GM19035 (cell line): ENCODE measurements at regions not wholly inside any gene's neighbourhood (a gene's known extent, or its start where the extent isn't known, plus 50 kb on each side); places are given as distances from the start of the nearest gene placed in this dataset.

Experiments
- ATAC-seq: cut with Tn5 transposase; IDR thresholded peaks from one replicate; pipeline ENCODE4 v1.9.1; 2021; ENCODE audit not compliant: unreplicated experiment

DNA sequence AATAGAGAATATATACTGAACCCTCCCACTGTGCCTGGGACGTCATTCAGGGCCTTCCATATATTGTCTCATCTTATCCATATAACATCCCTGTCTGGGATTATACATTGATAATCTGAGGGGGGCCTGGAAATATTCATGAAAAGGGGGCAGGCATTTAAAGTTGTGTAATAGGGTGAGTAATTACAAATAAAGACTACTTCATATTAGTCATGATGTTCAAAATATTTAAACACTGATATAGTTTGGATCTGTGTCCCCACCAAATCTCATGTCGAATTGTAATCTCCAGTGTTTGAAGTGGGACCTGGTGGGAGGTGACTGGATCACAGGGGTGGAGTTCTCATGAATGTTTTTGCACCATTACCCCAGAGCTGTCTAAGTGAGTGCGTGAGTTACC, 97.8 kb downstream of the AQP9 start:
- ATAC-seq: no peak

DNA sequence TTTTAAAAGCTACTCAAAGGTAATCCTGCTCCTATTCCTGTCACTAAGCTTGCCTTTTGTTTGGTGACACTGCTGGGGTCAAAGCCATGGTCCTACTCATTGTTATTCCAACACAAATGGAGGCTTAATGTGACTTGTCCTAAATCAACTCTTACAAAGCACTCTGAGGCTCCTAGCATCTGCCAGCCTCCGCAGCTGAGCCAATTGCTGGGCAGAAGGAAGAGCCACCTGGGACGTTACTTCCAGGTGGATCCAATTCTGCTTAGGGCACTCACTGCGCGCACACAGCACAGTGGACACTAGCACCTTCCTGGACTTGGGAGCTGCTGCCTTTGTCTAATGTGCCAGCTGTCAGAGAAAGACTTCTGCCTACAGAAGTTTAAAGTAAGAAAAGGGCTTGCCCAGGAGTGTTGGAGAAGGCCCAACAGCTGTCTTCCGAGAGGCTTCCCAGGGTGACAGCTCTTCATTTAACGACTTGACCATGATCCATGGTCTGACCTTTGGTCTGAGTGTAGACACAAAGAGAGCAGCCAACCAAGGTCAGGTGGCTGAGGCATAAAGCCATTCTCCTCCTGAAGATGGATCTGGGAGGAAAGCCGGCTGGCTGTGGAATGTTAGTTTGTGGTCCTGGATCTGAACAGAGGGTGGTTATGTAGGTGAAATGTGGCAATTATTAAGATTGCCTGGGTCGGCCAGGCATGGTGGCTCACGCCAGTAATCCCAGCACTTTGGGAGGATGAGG, 102.2 kb downstream of the AQP9 start:
- no peak for ATAC-seq

DNA sequence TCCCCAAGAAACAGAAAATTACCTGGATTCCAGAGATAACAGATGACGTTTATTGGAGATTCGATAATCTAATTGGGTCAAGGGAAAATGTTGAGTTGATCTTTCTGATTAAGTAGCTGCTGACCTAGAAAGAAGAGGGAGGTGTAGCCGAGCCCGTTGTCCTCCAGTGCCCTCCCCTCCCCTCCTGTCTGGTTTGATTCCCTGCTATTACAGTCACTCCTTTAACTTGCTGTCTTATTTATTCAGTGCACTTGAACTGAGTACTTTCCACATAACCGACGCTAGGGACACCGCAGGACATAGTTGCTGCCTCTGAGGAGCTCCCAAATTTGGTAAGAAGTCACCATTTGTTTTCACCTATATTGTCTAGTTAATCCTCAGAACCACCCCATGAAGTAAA, 103.7 kb downstream of the AQP9 start:
- no peak for ATAC-seq

DNA sequence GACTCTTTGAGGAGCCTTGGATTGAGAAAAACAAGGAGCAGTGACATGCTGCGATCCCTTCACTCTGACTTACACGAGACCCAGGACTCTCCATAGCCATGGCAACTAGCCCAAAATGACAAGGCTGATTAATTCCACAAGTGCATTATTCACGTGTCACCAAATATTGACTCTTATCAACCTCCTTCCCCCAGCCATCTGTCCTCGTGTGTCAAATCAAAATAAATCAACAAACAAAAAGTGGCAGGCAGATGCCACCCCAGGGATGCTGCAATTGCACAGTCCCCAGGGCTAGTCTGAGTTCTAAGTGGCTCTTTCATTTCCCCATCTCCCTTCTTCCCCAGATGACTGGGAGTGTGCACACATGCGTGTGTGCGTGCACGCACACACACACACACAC, 104.9 kb downstream of the AQP9 start:
- no peak for ATAC-seq

DNA sequence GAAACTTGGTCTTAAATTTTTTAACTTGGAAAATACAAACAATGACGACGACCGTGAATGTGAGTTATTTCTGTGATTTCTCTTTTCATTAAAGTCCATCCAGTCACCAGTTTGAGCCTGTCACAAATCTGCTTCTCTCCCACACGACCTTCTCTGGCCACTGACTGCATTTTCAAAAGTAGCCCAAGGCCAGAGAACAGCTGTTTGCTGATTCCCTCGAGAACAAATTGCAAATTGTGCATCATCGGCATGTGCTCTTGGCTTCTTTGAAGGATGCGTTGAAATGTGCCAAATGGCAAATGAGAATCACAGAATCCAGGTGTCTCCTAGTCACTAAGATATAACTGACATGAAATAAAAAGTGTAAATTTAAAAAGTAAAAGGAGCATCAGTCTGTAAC, 106.4 kb downstream of the AQP9 start:
- ATAC-seq: no peak

DNA sequence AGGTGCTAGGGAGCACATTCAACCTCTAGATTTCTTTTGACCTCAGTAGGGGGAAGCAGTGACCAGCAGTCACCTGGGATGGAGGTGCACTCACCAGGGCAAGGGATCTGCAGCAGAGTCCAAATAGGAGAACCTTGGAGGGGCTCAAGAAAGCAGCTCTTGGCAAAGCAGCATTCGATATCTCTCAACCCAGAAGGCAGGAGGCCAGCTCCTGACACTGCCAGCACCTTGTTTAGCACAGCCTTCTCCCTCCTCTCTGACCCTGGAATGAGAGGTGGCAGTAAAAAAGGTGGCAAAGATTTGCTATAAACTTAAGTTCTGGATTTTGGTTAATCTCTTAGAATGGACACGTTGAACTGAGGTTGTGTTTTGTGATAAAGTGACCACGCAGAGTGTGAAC, 107.9 kb downstream of the AQP9 start:
- no peak for ATAC-seq

DNA sequence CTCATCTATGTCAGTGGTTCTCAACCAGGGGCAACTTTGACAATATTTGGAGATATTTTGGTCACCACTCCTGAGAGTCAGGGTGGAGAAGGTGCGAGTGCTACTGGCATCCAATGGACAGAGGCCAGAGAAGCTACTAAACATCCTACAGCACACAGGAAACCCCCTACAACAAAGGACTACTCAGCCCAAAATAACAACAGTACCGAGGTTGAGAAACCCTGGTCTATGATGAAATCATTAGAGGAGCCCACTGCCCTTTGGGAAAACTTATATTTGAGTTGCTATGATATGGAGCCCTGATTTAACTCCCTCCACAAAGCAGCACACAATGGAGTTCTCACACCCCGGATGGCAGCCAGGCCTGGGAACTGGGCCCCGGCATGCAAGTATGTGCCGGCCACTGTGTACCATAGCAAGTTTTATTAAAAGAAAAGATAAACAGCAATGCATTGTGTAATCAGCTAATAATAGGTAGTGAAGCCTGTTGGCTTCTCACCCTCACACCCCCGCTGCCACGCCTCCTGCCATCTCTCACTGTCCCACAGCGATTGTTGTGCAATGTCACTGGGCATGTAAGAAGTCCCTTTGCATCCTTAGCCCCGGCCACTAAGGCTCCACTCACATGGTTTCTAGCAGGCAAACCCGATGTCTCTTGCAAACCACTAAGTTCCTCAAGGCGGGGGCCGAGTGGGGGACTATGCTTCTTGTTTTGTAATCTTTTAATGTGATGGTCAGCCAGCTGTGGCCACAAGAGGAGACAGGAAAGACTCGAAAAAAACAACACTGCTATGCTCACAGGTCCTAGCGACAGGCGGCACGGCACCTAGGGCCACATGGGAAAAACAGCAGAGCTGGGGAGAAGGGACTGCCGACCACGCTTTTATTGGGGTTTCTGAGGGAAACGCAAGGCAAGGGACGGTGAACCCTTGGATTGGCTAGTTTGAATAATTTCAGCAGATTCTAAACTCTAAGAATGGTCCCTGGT, 110.0 kb downstream of the AQP9 start:
- ATAC-seq: no peak

DNA sequence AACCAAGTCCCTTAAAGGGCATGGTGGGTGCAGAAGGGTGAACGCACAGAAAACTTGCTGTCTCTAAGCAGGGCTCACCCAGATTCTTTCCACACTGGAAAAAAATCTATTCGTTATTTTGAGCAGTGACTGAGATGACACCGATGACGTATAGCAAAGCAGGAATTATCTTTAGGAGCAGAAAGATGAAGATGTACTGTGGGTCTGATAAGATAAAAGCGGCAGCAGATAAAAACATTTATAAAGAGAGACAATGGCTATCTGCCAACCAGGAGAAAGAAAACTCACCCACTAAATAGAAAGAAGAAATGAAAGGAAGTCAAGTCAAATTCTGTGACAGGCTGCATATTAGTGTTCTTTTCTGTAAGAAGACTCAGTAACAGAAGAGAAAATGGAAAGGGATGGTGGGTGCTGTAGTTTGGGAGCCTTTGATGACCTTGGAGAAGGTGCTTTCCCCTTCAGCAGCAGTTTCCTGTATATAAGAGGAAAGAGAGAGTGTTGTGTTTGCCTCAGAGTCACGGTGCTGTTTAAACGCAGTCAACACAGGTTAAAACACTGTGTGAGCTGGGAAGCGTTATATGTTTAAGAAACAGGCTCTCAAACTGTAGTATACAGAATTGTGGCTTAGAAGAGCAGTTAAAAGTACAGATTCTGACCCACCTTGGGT, 111.6 kb downstream of the AQP9 start:
- no peak for ATAC-seq

DNA sequence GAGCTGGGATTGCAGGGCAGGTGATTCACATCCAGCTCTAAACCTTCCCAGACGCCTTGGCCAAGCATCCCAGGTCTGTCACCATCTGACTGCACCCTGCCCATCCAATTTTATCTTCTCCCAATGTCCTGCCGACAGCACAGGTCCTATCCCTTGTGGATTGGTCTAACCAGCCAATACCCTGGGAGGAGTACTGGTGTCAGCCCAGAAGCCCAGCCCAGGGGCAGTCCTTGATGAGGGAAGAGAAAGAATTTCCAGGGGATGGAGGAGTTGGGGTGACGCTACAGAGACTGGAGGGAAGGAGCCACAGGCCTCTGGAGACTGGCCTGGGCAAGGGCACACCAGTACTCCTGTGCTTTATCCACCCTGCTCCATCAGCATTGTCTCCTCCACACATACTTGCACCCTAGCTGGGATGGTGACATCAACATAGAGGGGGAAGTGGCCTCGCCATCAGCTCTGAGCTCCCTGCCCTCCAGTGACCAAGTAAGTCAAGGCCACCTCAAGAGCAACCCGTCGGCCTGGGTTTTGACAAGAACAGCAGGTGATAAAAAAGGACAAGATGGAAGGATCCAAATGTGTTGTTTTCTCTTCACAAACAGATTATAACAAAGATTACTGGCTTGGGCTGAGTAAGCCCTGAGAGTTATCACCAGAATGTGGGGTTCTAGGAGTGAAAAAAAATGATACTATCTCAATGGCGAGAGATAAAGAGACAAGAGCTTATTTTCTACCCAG, 114.6 kb downstream of the AQP9 start:
- ATAC-seq: no peak

DNA sequence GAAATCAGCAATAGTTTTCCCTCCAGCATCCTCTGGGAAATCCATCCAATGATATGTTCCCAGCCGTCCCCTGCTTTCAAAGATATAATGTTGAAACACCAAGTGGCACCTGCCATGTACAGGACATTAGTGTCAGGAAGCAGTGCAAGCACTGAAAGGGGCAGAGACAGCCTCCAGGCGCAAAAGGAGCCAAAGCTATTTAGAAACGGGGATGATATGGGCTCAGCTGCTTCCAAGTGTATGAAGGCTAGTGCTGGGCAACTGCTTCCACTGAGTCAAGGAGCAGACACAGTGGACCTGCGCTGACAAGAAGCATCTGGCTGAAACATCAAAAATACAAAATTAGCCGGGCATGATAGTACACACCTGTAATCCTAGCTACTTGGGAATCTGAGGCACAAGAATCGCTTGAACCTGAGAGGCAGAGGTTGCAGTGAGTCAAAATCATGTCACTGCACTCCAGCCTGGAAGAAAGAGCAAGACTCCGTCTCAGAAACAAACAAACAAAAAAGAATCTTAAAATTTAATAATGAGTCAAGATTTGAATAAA, 119.7 kb downstream of the AQP9 start:
- ATAC-seq: no peak

DNA sequence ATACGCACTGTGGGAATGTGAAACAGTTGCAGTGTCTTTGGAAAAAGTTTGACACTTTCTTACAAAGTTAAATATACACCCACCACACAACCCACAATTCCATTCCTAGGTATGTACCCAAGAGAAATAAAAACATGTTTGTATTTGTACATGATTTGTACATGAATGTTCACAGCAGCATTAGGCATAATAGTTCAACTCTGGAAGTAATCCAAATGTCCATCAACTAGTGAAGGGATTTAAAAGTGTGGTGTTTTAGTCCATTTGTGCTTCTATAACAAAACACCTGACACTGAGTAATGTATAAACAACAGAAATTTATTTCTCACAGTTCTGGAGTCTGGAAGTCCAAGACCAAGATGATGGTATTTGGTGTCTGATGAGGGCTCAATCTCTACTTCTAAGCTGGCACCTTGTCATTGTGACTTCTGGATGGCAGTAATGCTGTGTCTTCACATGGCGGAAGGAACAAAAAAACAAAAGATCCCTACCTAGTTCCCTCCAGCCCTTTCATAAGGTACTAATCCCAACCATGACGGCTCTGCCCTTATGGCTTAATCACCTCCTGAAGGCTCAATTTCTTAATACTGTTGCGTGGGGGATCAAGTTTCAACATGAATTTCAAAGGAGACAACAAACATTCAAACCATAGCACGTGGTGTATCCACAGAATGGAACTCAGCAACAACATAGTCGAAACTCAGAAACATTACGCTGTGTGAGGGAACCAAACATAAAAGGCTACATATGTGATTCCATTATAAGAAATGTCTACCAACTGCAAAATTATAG, 120.5 kb downstream of the AQP9 start:
- ATAC-seq: no peak

DNA sequence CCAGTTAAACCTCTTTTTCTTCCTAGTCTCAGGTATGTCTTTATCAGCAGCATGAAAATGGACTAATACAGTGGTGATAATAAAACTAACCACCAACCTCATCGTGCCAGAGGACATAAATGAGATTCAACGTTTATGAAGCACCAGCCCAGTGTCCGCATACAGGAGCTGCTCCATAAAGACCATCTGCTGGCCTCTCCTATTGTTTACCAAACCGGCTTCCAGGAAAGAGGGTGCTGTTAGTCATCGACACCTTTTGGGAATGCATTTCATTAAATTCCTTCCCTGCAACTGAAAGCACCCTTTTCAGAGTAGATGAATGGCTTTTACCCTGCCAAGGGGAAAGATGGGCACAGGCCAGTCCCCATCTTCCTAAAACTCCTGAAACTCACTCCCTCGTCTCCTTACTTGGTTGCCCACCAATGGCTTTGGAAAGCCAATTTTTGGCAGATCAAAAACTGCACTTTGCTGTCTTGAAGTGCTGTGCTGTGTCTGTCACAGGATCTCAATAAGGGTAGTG, 122.1 kb downstream of the AQP9 start:
- ATAC-seq: no peak

DNA sequence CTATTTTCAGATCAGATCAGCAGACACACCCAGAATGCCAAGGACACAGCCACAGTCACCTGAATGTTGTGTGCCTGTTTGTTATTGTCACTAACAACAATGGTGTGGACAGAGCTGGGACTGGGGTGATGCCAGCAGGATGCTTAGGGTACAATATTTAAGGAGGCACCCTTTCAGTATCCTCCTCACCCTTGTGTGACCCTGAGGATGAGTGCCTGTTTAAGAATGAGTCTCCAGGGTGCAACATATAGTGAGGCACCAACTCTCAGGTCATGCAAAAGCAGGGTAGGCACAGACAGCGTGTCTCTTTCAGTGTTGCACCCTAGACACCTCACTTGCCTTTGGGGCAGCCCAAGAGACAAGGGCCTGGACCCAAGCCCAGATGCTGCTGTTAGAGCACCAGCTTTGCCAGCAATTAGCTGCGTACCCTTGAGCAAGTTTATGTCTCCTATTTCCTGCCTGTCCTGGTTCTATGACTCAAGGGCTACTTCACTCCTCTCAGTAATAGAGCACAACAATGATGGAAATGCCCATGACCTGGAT, 122.6 kb downstream of the AQP9 start:
- ATAC-seq: no peak

DNA sequence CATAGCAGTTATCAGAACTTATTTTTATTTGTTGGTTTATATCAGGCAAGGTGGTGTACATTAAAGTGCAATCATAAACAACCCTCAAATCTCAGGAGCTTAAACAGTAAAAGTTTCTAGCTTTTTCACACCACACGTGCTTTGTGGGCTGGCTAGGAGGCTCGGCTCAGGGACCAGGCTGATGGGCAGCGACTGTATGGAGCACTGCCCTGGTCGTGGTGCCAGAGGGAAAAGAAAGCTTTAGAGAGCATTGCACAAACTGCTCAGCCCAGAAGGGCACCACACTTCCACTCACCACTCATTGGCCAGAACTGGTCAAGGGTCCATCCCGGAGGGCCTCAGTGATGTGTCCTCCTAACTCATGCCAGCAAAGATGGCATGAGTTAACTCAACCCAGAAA, 123.2 kb downstream of the AQP9 start:
- ATAC-seq: no peak

DNA sequence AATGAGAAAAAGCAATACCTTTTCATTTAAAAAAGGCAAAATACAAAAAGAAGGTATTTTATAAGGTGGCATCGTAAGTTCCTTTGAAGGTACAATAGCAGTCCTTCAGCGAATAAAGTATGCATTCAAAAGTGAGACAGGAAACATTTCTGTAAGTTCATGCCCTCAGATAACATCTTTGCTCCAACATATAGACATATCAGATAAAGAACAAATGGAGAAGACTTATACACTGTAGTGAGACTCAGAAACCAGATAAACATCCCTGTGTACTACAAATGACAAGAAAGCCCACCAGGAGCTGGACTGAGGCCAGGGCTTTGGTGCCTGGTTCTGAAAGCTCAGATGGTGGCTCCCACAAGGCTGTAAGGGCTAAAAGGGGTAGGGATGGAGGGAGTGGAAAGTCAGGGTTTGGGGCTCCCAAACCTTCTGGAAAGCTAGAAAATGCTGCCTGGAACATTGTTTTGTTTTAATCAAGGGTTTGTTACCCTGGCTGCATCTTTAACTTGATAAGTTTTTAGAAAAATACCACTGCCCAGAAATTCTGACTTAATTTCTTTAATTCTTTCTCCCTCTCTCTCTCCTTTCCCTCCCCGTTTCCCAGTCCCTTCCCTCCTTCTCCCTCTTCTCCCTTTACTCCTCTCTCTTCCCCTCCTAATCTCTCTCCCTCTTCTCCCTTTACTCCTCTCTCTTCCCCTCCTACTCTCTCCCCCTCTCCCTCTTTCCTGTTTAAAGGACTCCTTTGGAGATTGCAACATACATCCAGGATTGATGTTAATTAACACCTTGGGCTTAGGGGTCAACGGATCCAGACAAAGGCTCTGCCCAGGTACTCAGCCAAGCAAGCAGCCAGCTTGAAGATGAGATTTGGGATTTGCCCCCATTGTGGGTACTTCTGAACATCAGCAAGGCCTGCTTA, 126.1 kb downstream of the AQP9 start:
- no peak for ATAC-seq

DNA sequence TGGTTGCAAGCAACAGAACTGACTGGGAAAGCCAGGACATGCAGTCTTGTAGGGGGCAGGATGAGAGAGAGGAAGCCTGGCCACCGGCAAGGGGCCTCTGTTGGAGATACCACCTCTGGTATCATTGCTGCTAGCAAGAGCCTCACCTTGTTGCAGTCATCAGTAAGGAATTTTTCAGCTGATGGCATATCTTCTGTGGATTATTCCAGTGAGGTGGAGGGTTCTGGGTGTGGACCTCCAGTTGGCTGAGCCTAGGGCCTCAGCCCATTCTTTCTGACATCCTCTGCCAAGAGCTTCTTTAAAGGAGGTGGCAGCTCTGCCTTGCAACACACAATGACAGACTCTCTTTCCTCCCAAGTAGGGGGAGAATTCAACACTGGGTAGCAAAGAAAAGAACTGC, 128.9 kb downstream of the AQP9 start:
- ATAC-seq: no peak

DNA sequence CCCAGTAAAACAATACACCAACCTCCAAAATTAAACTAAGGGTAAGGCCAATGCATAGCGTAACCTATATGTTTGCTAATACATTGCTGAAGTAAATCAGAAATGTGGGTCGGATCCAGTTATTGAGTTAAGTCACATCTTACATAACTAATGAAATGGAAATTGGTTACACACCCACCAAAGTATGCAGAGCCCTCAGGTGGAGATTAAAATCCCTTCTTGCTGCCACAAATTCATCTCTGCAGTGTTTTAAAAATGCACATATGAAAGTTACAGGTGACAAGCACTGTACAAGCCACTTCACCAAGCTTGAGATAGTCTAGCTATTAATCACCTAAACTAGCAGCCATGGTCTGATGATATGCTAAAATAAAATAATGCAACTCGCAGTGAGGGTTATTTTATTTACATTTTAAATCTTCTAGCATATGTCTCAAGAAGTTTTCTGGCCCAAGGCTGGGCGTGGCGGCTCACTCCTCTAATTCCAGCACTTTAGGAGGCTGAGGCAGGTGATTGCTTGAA, 130.6 kb downstream of the AQP9 start:
- no peak for ATAC-seq
